B cell (primary cell): ENCODE measurements at regions not wholly inside any gene's neighbourhood (a gene's known extent, or its start where the extent isn't known, plus 50 kb on each side); places are given as distances from the start of the nearest gene placed in this dataset.

Experiments used
- EZH2 ChIP-seq: IDR thresholded peaks from 2 replicates; pipeline ENCODE4 v1.6.1; 2012; ENCODE audit warnings: borderline replicate concordance, low read depth, mild to moderate bottlenecking, moderate library complexity, low read length; ENCODE audit not compliant: insufficient read depth, poor library complexity, severe bottlenecking
- TF ChIP-seq, protein P1 (sequence below): fragments of 200-600 bp; IDR thresholded peaks from one replicate; pipeline ENCODE4 v1.8.0; 2022; ENCODE audit warnings: antibody characterized with exemption, mild to moderate bottlenecking

DNA sequence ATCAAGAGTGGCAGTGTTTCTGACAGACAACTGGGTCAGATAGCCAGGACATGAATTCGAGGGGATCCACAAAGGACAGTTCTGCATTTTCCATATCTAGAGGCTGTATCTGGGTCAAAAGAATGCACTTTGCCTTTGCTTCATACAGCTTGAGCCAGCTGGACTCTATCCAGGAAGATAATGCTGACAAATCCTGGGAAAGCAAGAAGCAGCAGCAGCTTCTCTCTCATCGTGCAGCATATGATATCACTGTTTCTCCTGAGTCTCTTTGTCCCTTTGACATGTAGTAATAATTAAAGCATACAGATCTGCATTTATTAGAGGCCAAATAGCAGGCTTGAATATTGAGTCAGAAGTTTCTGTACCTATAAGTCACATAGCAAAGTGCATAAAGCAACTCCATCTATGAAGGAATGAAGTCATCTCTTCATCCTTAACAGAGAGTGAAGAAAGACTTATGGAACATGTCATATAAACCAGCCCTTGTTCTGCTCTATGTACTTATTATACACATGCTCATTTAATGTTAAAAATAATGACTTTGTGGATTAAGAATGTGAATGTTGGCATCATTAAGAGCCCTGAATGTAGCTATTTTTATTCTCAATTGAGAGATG, 236.8 kb upstream of the GBE1 start:
- no peak for TF ChIP-seq EZH2
- TF ChIP-seq, protein P1, sequence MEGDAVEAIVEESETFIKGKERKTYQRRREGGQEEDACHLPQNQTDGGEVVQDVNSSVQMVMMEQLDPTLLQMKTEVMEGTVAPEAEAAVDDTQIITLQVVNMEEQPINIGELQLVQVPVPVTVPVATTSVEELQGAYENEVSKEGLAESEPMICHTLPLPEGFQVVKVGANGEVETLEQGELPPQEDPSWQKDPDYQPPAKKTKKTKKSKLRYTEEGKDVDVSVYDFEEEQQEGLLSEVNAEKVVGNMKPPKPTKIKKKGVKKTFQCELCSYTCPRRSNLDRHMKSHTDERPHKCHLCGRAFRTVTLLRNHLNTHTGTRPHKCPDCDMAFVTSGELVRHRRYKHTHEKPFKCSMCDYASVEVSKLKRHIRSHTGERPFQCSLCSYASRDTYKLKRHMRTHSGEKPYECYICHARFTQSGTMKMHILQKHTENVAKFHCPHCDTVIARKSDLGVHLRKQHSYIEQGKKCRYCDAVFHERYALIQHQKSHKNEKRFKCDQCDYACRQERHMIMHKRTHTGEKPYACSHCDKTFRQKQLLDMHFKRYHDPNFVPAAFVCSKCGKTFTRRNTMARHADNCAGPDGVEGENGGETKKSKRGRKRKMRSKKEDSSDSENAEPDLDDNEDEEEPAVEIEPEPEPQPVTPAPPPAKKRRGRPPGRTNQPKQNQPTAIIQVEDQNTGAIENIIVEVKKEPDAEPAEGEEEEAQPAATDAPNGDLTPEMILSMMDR: no peak
